ENCODE measurements at regions not wholly inside any gene's neighbourhood (a gene's known extent, or its start where the extent isn't known, plus 50 kb on each side); places are given as distances from the start of the nearest gene placed in this dataset.

DNA sequence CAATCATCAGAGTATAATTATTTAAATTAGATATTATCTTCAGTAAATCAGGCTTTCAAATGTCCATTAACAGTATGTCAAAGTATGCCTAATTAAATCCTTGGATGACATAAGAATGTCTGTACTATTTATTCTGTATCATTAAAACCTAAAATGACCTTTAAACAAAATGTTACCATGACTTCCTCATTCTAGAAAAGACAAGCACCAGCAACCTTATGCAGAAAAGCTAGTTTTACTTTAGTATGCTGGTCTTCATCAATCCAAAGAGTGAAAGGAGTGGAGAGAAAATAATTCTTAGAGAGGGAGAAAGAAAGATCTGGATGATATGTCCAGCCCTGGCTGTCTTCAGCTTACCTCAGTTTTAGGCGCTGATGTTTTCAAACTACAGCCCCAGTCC, 140.1 kb upstream of the UBE2E2 start:
- TF ChIP-seq, protein P1, sequence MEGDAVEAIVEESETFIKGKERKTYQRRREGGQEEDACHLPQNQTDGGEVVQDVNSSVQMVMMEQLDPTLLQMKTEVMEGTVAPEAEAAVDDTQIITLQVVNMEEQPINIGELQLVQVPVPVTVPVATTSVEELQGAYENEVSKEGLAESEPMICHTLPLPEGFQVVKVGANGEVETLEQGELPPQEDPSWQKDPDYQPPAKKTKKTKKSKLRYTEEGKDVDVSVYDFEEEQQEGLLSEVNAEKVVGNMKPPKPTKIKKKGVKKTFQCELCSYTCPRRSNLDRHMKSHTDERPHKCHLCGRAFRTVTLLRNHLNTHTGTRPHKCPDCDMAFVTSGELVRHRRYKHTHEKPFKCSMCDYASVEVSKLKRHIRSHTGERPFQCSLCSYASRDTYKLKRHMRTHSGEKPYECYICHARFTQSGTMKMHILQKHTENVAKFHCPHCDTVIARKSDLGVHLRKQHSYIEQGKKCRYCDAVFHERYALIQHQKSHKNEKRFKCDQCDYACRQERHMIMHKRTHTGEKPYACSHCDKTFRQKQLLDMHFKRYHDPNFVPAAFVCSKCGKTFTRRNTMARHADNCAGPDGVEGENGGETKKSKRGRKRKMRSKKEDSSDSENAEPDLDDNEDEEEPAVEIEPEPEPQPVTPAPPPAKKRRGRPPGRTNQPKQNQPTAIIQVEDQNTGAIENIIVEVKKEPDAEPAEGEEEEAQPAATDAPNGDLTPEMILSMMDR (IDR thresholded peaks at IDR 0.05) = no peak
- TF ChIP-seq ZFX (IDR thresholded peaks at IDR 0.05; ENCODE audit: borderline replicate concordance) = no peak

All from 22Rv1 (cell line).